K562 (cell line): ENCODE measurements at regions not wholly inside any gene's neighbourhood (a gene's known extent, or its start where the extent isn't known, plus 50 kb on each side); places are given as distances from the start of the nearest gene placed in this dataset.

Experiments
- CGGBP1 ChIP-seq: fragments of 250-450 bp; sonication (Bioruptor Pico); IDR thresholded peaks from 2 replicates; pipeline ENCODE4 v1.9.0; 2021; ENCODE audit warnings: mild to moderate bottlenecking
- CLOCK ChIP-seq: fragments of 250-450 bp; sonication (Bioruptor Pico); IDR thresholded peaks from 2 replicates; pipeline ENCODE4 v1.4.0; 2020; ENCODE audit warnings: mild to moderate bottlenecking, moderate library complexity, borderline replicate concordance
- DMBX1 ChIP-seq: fragments of 250-450 bp; sonication (Bioruptor Pico); IDR thresholded peaks from 2 replicates; pipeline ENCODE4 v1.8.0; 2022; ENCODE audit warnings: inconsistent platforms, mild to moderate bottlenecking, moderate library complexity, borderline replicate concordance
- E4F1 ChIP-seq: fragments of 250-450 bp; sonication (Bioruptor Pico); IDR thresholded peaks from 2 replicates; pipeline ENCODE4 v1.5.0; 2021; ENCODE audit warnings: mild to moderate bottlenecking, borderline replicate concordance
- GABPA ChIP-seq: fragments of 200-800 bp; sonication (Bioruptor generic); conservative IDR thresholded peaks from 2 replicates; pipeline ENCODE4 v1.6.1; 2016; ENCODE audit warnings: low read depth, missing genetic modification characterization, missing compliant biosample characterization
- GATAD2B ChIP-seq: fragments of 450-650 bp; IDR thresholded peaks from 2 replicates; pipeline ENCODE4 v1.6.1; 2017; ENCODE audit warnings: mild to moderate bottlenecking, borderline replicate concordance
- KLF16 ChIP-seq: IDR thresholded peaks from 2 replicates; pipeline ENCODE4 v1.6.1; 2016; ENCODE audit warnings: antibody characterized with exemption
- MBD2 ChIP-seq: sonication (generic); IDR thresholded peaks from 2 replicates; pipeline ENCODE4 v1.6.1; 2016; ENCODE audit warnings: low read depth, borderline replicate concordance
- PHTF2 ChIP-seq: fragments of 250-450 bp; sonication (Bioruptor Pico); IDR thresholded peaks from 2 replicates; pipeline ENCODE4 v1.5.0; 2021; ENCODE audit warnings: mild to moderate bottlenecking
- RBM17 ChIP-seq: fragments of 200-400 bp; formaldehyde crosslinking; IDR thresholded peaks from 2 replicates; pipeline ENCODE4 v1.6.1; 2017; ENCODE audit warnings: low read depth, mild to moderate bottlenecking, low read length, borderline replicate concordance
- RNF2 ChIP-seq: sonication (generic); IDR thresholded peaks from 2 replicates; pipeline ENCODE4 v1.6.1; 2016
- SMAD3 ChIP-seq: fragments of 450-650 bp; formaldehyde crosslinking; conservative IDR thresholded peaks from 2 replicates; pipeline ENCODE4 v1.4.0; 2020; ENCODE audit warnings: mild to moderate bottlenecking
- ZBED1 ChIP-seq: IDR thresholded peaks from 2 replicates; pipeline ENCODE4 v1.6.1; 2014
- ZSCAN32 ChIP-seq: fragments of 450-650 bp; formaldehyde crosslinking; IDR thresholded peaks from 2 replicates; pipeline ENCODE4 v1.4.0; 2020; ENCODE audit warnings: mild to moderate bottlenecking, moderate library complexity
- TF ChIP-seq, protein P1 (sequence below): sonication (generic); formaldehyde crosslinking; IDR thresholded peaks from 2 replicates; pipeline ENCODE4 v1.8.1; 2023; ENCODE audit warnings: mild to moderate bottlenecking, missing genetic modification reagents, moderate library complexity
- TF ChIP-seq, protein P2 (sequence below): fragments of 450-650 bp; formaldehyde crosslinking; IDR thresholded peaks from 2 replicates; pipeline ENCODE4 v1.4.0; 2020; ENCODE audit warnings: mild to moderate bottlenecking, moderate library complexity

GRCh38 chr2:64767670-64768468 is 114.2 kb upstream of the SERTAD2 start (continued):
- no peak for TF ChIP-seq CLOCK (CRISPR knock-in tag)
- TF ChIP-seq E4F1, result no peak
- TF ChIP-seq DMBX1 (CRISPR knock-in tag), result no peak
- TF ChIP-seq SMAD3 (CRISPR knock-in tag), result no peak
- no peak for TF ChIP-seq GATAD2B
- TF ChIP-seq ZBED1, result no peak
- no peak for TF ChIP-seq ZSCAN32
- TF ChIP-seq PHTF2 (CRISPR knock-in tag), result no peak
- TF ChIP-seq, protein P1, sequence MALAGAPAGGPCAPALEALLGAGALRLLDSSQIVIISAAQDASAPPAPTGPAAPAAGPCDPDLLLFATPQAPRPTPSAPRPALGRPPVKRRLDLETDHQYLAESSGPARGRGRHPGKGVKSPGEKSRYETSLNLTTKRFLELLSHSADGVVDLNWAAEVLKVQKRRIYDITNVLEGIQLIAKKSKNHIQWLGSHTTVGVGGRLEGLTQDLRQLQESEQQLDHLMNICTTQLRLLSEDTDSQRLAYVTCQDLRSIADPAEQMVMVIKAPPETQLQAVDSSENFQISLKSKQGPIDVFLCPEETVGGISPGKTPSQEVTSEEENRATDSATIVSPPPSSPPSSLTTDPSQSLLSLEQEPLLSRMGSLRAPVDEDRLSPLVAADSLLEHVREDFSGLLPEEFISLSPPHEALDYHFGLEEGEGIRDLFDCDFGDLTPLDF (CRISPR knock-in tag), result no peak
- TF ChIP-seq, protein P2, sequence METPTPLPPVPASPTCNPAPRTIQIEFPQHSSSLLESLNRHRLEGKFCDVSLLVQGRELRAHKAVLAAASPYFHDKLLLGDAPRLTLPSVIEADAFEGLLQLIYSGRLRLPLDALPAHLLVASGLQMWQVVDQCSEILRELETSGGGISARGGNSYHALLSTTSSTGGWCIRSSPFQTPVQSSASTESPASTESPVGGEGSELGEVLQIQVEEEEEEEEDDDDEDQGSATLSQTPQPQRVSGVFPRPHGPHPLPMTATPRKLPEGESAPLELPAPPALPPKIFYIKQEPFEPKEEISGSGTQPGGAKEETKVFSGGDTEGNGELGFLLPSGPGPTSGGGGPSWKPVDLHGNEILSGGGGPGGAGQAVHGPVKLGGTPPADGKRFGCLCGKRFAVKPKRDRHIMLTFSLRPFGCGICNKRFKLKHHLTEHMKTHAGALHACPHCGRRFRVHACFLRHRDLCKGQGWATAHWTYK (CRISPR knock-in tag), result 0 out of 2 replicates have a peak, but pooled peaks have one; percentile 30
- TF ChIP-seq GABPA (tag), result no peak; the same call in 1 of the 2 replicates
- no peak for TF ChIP-seq RBM17
- no peak for TF ChIP-seq MBD2
- TF ChIP-seq CGGBP1 (CRISPR knock-in tag), result no peak
- no peak for TF ChIP-seq KLF16
- TF ChIP-seq RNF2, result no peak
